Body of pancreas (tissue), 4 donors: ENCODE measurements at regions not wholly inside any gene's neighbourhood (a gene's known extent, or its start where the extent isn't known, plus 50 kb on each side); places are given as distances from the start of the nearest gene placed in this dataset.

Experiments used
- POLR2A ChIP-seq, 3 donors: fragments of 450-650 bp; IDR thresholded peaks; one replicate each; pipeline ENCODE4 v1.6.1; 2016; ENCODE audit warnings: antibody characterized with exemption in 3 of 3, mild to moderate bottlenecking in 2 of 3
- TF ChIP-seq, protein P1 (sequence below), 7 experiments: fragments of 450-650 bp in 4 of 7; fragments of 200-600 bp in 3 of 7; sonication (generic) in 3 of 7; IDR thresholded peaks; one replicate each; pipeline ENCODE4 v1.5.1; 2016 to 2019; ENCODE audit warnings: antibody characterized with exemption in 7 of 7

DNA sequence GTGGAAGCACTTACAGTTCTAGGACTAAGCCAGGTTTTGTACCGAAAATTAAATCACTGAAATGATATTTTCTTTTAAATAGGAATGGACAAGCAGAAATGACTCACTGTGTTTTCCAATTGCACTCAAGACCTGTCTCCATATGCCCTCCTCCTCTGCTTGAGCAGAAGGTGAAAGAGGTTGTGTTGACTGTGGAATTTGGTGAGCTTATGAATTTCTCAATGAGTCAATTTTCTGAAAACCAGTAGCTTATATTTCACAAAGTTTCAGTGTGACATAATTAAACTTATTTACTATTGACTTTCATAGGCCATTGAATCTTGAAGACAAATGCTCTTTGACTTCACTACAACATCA lies 249.9 kb downstream of the NPR3 start:
- TF ChIP-seq, protein P1, sequence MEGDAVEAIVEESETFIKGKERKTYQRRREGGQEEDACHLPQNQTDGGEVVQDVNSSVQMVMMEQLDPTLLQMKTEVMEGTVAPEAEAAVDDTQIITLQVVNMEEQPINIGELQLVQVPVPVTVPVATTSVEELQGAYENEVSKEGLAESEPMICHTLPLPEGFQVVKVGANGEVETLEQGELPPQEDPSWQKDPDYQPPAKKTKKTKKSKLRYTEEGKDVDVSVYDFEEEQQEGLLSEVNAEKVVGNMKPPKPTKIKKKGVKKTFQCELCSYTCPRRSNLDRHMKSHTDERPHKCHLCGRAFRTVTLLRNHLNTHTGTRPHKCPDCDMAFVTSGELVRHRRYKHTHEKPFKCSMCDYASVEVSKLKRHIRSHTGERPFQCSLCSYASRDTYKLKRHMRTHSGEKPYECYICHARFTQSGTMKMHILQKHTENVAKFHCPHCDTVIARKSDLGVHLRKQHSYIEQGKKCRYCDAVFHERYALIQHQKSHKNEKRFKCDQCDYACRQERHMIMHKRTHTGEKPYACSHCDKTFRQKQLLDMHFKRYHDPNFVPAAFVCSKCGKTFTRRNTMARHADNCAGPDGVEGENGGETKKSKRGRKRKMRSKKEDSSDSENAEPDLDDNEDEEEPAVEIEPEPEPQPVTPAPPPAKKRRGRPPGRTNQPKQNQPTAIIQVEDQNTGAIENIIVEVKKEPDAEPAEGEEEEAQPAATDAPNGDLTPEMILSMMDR (IDR thresholded peaks at IDR 0.05), result no peak
- no peak for TF ChIP-seq POLR2A (IDR thresholded peaks at IDR 0.05)
